A549 (cell line): ENCODE measurements at regions not wholly inside any gene's neighbourhood (a gene's known extent, or its start where the extent isn't known, plus 50 kb on each side); places are given as distances from the start of the nearest gene placed in this dataset.

Source experiments
- ATAC-seq, 2 experiments: fragments of 200-7000 bp in 1 of 2; fragments of >200 bp in 1 of 2; cut with Nextera tagmentation in 1 of 2; cut with Tn5 transposase in 1 of 2; 3 replicates each; pipeline versions ENCODE4 v1.8.0 to v1.9.1; 2018 to 2020; ENCODE audit warnings: mild to moderate bottlenecking in 1 of 2, moderate library complexity in 1 of 2
- CTCF ChIA-PET: fragments of 300-600 bp; sonication (Branson Sonifier 250); formaldehyde crosslinking; extraction: SDS; loops from one replicate; lab custom pipeline; 2021; ENCODE audit warnings: antibody characterized with exemption, inconsistent platforms; lab: Yijun Ruan, JAX
- POLR2A ChIA-PET: fragments of 350-600 bp; formaldehyde crosslinking; extraction: SDS; loops from one replicate; lab custom pipeline; 2021; ENCODE audit warnings: antibody characterized with exemption, inconsistent platforms; lab: Yijun Ruan, JAX
- DNase-seq, 2 experiments: peaks; one replicate each; pipeline versions ENCODE4 v3.0.0 to v3.0.0-alpha.2; 2011 to 2016; ENCODE audit warnings: low read depth in 1 of 2, low spot score in 1 of 2
- FAIRE-seq: peaks from 2 replicates; lab custom pipeline; 2011; peaks lifted over from hg19 to GRCh38; lab: Jason Lieb, UNC
- H3K27ac ChIP-seq, 2 experiments: fragments of >200 bp; sonication (Bioruptor Twin); formaldehyde crosslinking; 3 replicates each; pipeline ENCODE4 v1.5.1; 2016 to 2017
- H3K4me1 ChIP-seq: fragments of >200 bp; sonication (Bioruptor Twin); formaldehyde crosslinking; 3 replicates; pipeline ENCODE4 v1.6.1; 2016
- H3K4me2 ChIP-seq: fragments of >200 bp; sonication (Bioruptor Twin); formaldehyde crosslinking; 3 replicates; pipeline ENCODE4 v1.6.1; 2016
- H3K4me3 ChIP-seq: fragments of >200 bp; sonication (Bioruptor Twin); formaldehyde crosslinking; 3 replicates; pipeline ENCODE4 v1.5.1; 2016
- H3K9me3 ChIP-seq: fragments of >200 bp; sonication (Bioruptor Twin); formaldehyde crosslinking; 3 replicates; pipeline ENCODE4 v1.6.1; 2016
- CEBPB ChIP-seq, 2 experiments: fragments of >200 bp in 1 of 2; sonication (Bioruptor Twin) in 1 of 2; formaldehyde crosslinking in 1 of 2; IDR thresholded peaks; 2 replicates each; pipeline ENCODE4 v1.6.1; 2012 to 2016
- CHD2 ChIP-seq: fragments of 150-350 bp; IDR thresholded peaks from 2 replicates; pipeline ENCODE4 v1.6.1; 2014; ENCODE audit warnings: low read length; ENCODE audit not compliant: partially characterized antibody
- FOSL2 ChIP-seq, 2 experiments: fragments of 450-650 bp in 1 of 2; fragments of >200 bp in 1 of 2; sonication (Bioruptor Twin) in 1 of 2; formaldehyde crosslinking; IDR thresholded peaks; 2 replicates each; pipeline versions ENCODE4 v1.5.0 to v1.6.1; 2016 to 2020; ENCODE audit warnings: mild to moderate bottlenecking in 1 of 2, moderate library complexity in 1 of 2
- GATA3 ChIP-seq: IDR thresholded peaks from 2 replicates; pipeline ENCODE4 v1.6.1; 2012; ENCODE audit warnings: borderline replicate concordance
- MAFK ChIP-seq: fragments of 450-650 bp; IDR thresholded peaks from 2 replicates; pipeline ENCODE4 v1.6.1; 2014; ENCODE audit not compliant: partially characterized antibody
- NPAS2 ChIP-seq: fragments of 250-450 bp; sonication (Bioruptor Pico); IDR thresholded peaks from 2 replicates; pipeline ENCODE4 v1.8.0; 2022; ENCODE audit warnings: mild to moderate bottlenecking, moderate library complexity, borderline replicate concordance
- POLR2AphosphoS2 ChIP-seq: conservative IDR thresholded peaks from 2 replicates; pipeline ENCODE4 v1.6.1; 2012; ENCODE audit warnings: low read length, improper control_type of control experiment, inconsistent platforms
- RCOR1 ChIP-seq: fragments of 150-350 bp; IDR thresholded peaks from 2 replicates; pipeline ENCODE4 v1.6.1; 2014; ENCODE audit warnings: antibody characterized with exemption, low read length, low read depth
- RFX5 ChIP-seq: fragments of 450-650 bp; IDR thresholded peaks from 2 replicates; pipeline ENCODE4 v1.7.1; 2014; ENCODE audit warnings: antibody characterized with exemption, mild to moderate bottlenecking, moderate library complexity
- RNF2 ChIP-seq: fragments of 200-600 bp; sonication (generic); IDR thresholded peaks from 2 replicates; pipeline ENCODE4 v1.6.1; 2016; ENCODE audit warnings: low read depth, mild to moderate bottlenecking, antibody characterized with exemption, moderate library complexity, borderline replicate concordance
- TFCP2L1 ChIP-seq: fragments of 250-450 bp; sonication (Bioruptor Pico); IDR thresholded peaks from 2 replicates; pipeline ENCODE4 v1.5.0; 2021; ENCODE audit warnings: mild to moderate bottlenecking
- ZC3H11A ChIP-seq: fragments of 450-650 bp; IDR thresholded peaks from 2 replicates; pipeline ENCODE4 v1.6.1; 2014; ENCODE audit warnings: antibody characterized with exemption, mild to moderate bottlenecking
- ZNF302 ChIP-seq: fragments of 250-450 bp; sonication (Bioruptor Pico); IDR thresholded peaks from 2 replicates; pipeline ENCODE4 v1.9.0; 2021; ENCODE audit warnings: inconsistent platforms, mild to moderate bottlenecking, moderate library complexity
- ZSCAN20 ChIP-seq: fragments of 250-450 bp; sonication (Bioruptor Pico); IDR thresholded peaks from 2 replicates; pipeline ENCODE4 v1.8.0; 2022; ENCODE audit warnings: mild to moderate bottlenecking, moderate library complexity
- WGBS: methylation state at CpG from one replicate; pipeline ENCODE4 v1.1.6; 2017; ENCODE audit errors: missing lambda C conversion rate; 5-methylcytosine and 5-hydroxymethylcytosine counted together
- TF ChIP-seq, protein P1 (sequence below): fragments of 450-650 bp; IDR thresholded peaks from 2 replicates; pipeline ENCODE4 v1.6.1; 2014; ENCODE audit warnings: antibody characterized with exemption
- TF ChIP-seq, protein P2 (sequence below): fragments of 200-600 bp; sonication (generic); IDR thresholded peaks from 2 replicates; pipeline ENCODE4 v1.6.1; 2016; ENCODE audit warnings: antibody characterized with exemption, mild to moderate bottlenecking, moderate library complexity
- TF ChIP-seq, protein P3 (sequence below): fragments of >200 bp; sonication (Bioruptor Twin); formaldehyde crosslinking; IDR thresholded peaks from 3 replicates; pipeline ENCODE4 v1.6.1; 2016

DNA sequence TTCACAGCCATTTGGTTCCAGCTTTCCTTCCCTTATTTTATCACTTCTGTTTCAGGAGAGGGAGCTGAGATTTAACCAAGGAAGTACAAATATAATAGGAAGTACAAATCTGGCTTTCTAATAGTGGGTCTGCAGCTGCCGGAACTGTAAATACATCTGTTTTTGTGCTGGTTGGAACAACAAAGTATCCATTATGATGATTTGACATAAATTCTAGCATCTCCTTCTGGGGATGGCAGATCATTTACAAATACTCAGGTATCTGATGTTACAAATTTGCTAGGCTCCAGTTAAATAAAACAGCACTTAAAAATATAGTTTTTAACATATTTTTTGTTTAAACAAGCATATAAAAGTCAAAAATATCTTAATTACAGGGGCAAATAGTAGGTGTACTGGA is 131.3 kb upstream of the SMIM21 start:
- TF ChIP-seq MAFK (peak; percentile 18), FOSL2 (IDR thresholded peaks at IDR 0.05) (no peak), FOSL2 (CRISPR knock-in tag; IDR thresholded peaks at IDR 0.05) (no peak)
- DNase-seq (no peak), FAIRE-seq (no peak), ATAC-seq (no peak)
- 88% methylated on average over 1 of the region's 1 CpG for WGBS
- no peak overlapping the region for H3K4me2 ChIP-seq
- CTCF ChIA-PET, result interaction anchor here (1.4 kb wide), 1 partner anchor 8 kb away, joined by 5 read pairs; no protein-coding TSS in a partner anchor
- POLR2A ChIA-PET, result no interaction called here
- H3K27ac ChIP-seq, result no peak overlapping the region
- H3K4me3 ChIP-seq, result no peak overlapping the region
- H3K4me1 ChIP-seq, result no peaks in the 10 kb centered on the region
- H3K9me3 ChIP-seq, result no peaks in the 10 kb centered on the region

DNA sequence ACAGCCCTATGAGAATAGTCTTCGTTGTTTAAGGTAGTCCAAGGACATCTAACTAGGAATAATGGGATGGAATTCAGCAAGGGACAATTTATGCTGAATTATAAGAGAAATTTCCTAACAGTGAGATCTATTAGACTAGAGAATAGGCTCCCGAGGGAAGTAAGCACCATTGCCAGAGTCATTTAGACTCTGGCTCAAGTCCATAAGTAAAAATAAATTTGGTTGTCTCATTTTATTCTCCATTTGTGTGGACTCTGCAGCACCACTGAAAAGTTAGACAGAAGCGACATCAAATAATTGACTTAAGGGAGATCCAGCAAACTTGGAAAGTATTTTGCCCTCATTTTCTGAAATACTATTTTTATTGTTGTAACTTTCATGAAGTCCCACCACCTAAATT is 129.3 kb upstream of the SMIM21 start:
- no peak for DNase-seq
- Histone ChIP-seq H3K4me1 (no peaks in the 10 kb centered on the region), H3K4me2 (no peak overlapping the region), H3K27ac (no peak overlapping the region), H3K4me3 (no peak overlapping the region), H3K9me3 (no peaks in the 10 kb centered on the region)
- ATAC-seq, result no peak
- WGBS, result 11% methylated on average over 3 of the region's 3 CpGs
- no peak for FAIRE-seq
- no peak for TF ChIP-seq NPAS2 (CRISPR knock-in tag)
- no peak for TF ChIP-seq POLR2AphosphoS2
- TF ChIP-seq, protein P1, sequence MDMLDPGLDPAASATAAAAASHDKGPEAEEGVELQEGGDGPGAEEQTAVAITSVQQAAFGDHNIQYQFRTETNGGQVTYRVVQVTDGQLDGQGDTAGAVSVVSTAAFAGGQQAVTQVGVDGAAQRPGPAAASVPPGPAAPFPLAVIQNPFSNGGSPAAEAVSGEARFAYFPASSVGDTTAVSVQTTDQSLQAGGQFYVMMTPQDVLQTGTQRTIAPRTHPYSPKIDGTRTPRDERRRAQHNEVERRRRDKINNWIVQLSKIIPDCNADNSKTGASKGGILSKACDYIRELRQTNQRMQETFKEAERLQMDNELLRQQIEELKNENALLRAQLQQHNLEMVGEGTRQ, result no peak
- no peak for TF ChIP-seq CEBPB (IDR thresholded peaks at IDR 0.05)
- no peak for TF ChIP-seq ZSCAN20 (CRISPR knock-in tag)
- no peak for TF ChIP-seq RNF2
- TF ChIP-seq ZNF302 (CRISPR knock-in tag), result no peak
- ChIA-PET CTCF (no interaction called here), POLR2A (no interaction called here)

DNA sequence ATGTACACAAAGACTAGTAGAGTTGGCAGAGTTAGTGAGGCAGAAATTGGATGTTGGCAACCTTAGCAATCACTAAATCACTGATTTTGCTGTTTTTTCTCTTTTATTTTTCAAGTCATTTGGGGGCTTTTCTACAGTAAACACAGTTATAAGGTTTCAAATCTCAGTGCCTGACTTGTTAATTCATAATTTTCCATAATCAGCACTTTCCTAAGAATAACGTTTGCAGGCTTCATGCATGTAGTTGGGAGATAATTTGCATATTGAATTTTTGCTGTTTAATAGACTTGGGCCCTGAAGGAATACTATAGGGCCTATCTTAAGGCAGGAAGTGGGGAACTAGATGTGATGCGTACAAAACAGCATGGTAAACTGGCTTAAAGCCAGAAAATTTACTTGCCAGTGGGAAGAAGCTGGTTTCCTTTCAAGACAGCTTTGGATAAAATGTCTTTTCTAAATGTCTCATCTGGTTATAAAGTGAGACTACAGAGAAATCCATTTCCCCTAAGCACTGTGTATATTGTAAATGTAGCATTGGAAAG is 127.2 kb upstream of the SMIM21 start:
- ChIA-PET CTCF (no interaction called here), POLR2A (no interaction called here)
- 34% methylated on average over 2 of the region's 2 CpGs for WGBS

DNA sequence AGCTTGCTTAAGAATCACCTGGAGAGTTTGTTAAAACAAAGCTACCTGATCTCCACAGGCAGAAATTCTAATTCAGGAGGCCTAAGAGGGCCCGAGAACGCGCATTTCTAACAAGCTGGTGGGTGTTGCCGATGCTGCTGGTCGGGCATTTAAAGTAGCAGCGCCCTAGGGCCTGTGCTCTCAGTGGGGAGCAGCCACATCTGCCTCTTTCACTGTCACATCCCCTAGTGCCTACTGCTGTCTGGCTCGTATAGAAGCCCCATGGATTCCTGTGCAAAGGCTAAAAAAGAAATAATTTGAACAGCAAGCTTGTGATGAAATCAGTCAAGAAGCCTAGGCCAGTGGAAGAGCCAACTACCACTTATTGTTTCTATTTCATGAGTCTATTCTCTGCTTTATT is 126.7 kb upstream of the SMIM21 start:
- no peak for FAIRE-seq
- POLR2A ChIA-PET, result no interaction called here

More for the DNA sequence above, 127.2 kb upstream of the SMIM21 start:
- Histone ChIP-seq H3K4me1 (no peaks in the 10 kb centered on the region), H3K27ac (no peak overlapping the region), H3K9me3 (no peaks in the 10 kb centered on the region), H3K4me2 (no peak overlapping the region), H3K4me3 (no peak overlapping the region)
- FAIRE-seq (no peak), DNase-seq (no peak), ATAC-seq (no peak)
- TF ChIP-seq ZC3H11A (no peak), MAFK (peak; percentile 57)

More for the DNA sequence above, 126.7 kb upstream of the SMIM21 start:
- Histone ChIP-seq H3K4me2 (no peak overlapping the region), H3K9me3 (no peaks in the 10 kb centered on the region), H3K27ac (no peak overlapping the region), H3K4me3 (no peak overlapping the region), H3K4me1 (no peaks in the 10 kb centered on the region)
- ATAC-seq (no peak), DNase-seq (no peak)
- CTCF ChIA-PET, result no interaction called here
- 42% methylated on average over 7 of the region's 7 CpGs for WGBS
- TF ChIP-seq TFCP2L1 (no peak), GATA3 (no peak), RCOR1 (no peak), NPAS2 (CRISPR knock-in tag) (no peak), RFX5 (no peak), CHD2 (no peak)
- TF ChIP-seq, protein P2, sequence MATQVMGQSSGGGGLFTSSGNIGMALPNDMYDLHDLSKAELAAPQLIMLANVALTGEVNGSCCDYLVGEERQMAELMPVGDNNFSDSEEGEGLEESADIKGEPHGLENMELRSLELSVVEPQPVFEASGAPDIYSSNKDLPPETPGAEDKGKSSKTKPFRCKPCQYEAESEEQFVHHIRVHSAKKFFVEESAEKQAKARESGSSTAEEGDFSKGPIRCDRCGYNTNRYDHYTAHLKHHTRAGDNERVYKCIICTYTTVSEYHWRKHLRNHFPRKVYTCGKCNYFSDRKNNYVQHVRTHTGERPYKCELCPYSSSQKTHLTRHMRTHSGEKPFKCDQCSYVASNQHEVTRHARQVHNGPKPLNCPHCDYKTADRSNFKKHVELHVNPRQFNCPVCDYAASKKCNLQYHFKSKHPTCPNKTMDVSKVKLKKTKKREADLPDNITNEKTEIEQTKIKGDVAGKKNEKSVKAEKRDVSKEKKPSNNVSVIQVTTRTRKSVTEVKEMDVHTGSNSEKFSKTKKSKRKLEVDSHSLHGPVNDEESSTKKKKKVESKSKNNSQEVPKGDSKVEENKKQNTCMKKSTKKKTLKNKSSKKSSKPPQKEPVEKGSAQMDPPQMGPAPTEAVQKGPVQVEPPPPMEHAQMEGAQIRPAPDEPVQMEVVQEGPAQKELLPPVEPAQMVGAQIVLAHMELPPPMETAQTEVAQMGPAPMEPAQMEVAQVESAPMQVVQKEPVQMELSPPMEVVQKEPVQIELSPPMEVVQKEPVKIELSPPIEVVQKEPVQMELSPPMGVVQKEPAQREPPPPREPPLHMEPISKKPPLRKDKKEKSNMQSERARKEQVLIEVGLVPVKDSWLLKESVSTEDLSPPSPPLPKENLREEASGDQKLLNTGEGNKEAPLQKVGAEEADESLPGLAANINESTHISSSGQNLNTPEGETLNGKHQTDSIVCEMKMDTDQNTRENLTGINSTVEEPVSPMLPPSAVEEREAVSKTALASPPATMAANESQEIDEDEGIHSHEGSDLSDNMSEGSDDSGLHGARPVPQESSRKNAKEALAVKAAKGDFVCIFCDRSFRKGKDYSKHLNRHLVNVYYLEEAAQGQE, result no peak
- TF ChIP-seq, protein P3, sequence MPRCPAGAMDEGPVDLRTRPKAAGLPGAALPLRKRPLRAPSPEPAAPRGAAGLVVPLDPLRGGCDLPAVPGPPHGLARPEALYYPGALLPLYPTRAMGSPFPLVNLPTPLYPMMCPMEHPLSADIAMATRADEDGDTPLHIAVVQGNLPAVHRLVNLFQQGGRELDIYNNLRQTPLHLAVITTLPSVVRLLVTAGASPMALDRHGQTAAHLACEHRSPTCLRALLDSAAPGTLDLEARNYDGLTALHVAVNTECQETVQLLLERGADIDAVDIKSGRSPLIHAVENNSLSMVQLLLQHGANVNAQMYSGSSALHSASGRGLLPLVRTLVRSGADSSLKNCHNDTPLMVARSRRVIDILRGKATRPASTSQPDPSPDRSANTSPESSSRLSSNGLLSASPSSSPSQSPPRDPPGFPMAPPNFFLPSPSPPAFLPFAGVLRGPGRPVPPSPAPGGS, result no peak
